D341Med (cell line): ENCODE measurements at regions not wholly inside any gene's neighbourhood (a gene's known extent, or its start where the extent isn't known, plus 50 kb on each side); places are given as distances from the start of the nearest gene placed in this dataset.

Experiments used
- DNase-seq: peaks from one replicate; pipeline ENCODE4 v3.0.0; 2012; ENCODE audit warnings: low spot score

DNA sequence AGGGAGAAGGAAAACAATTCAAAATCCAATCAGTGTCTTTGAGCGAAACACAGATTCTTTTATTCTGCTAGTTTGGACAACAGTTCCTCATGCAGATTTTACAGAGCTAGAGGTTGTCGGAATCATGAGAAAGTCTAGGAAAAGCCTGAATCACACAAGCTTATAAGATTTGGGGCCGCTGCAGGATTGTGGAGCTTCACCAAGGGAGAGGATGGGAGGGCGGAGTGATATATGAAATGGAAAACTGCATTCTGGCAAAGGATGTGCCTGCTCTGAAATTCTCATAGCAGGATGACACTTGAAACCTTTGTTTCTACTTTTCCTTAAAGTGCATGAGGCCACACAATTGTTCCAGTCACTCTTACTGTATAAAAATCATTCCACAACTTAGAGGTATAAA, 134.3 kb downstream of the OR2K2 start:
- DNase-seq = no peak

DNA sequence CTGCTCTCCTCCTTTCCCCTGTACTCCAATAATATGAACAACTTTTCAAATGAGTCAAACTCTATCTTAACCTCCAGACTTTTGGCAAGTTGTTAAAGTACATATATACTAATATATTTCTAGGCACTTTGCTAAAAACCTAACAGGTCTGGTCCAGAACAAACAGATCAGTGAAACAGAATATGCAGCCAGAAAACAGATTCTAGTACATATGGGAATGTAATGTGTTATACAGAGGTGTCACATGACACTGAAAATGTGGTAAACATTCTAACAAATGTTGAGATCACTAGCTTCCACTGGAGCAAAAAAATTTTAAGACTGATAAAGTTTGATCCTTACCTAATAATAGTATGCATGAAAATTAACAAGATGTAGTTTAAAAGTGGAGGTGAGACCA, 136.9 kb downstream of the OR2K2 start:
- DNase-seq = no peak

DNA sequence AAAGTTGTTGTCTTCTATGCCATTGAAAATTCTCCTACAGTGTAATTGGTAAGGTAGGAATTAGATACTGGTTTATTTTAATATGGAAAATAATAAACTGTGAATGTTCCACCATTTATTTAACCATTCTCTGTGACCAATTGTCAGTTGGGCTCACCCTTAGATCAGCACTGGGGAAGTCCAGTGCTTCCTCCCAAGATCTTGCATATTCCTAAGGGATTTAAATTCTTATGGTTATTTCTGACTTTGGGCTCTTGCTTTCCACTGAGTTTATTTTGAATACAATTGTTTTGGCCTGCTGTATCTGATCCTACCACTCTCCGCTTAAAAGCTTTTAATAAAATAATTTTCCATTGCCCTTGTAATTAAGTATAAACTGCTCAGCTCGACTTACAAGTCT, 137.4 kb downstream of the OR2K2 start:
- no peak for DNase-seq

DNA sequence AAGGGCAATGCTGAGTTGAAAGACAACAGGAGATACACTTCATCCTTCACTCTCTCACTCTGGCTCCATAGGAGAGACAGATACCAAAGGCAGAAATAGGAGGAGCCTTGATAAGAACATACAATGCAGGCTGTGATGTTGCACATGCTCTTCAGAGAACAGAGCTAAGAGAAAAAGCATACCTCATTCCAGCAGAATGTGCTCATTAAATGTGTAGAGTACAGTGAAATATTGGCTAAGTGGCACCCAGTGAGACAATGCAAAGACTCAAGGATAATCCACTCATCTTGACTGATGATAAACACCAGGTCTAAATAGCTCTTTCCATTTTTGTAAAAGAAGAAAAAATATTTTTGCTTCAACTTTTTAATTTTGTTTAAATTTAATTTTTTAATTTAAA, 139.7 kb downstream of the OR2K2 start:
- no peak for DNase-seq

DNA sequence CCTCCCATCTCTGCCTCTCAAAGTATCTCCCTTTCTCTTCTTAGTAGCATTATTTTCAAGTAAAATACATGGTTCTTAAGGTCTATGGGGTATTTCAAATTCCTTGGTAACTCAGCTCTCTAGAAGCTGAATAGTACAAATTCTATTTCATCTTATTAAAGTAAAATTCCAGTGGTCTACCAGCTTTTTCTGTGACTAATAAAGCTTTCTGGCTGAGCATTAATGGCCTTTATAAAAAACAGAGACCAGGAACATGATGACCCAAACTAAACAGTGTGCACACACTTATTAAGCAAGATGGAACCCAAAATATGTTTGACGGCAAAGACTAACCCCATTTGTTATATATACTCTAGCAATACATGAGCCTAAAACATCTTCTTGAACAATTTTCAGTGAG, 142.6 kb downstream of the OR2K2 start:
- DNase-seq = no peak

DNA sequence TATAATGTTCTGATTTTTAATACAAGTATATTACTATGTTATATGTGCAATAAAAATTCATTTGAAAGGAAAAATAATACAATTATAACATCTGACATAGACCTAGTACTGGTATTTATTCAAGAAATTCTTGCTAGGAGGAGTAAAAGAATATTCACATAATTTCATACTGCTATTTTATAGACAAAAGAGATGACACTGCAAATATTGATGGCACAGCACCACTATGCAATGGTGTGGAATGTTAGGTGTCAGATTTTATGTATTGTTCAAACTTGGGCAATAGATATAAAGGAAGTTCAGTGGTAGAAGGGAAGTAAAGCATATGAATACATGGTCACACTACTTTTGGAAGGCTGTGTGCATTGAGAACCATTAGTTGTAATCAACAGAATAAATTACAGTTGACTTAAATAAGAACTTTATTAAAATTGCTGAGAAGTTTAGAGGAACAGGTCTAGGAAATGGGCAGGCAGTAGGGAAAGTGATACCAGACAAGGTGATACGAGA, 143.9 kb downstream of the OR2K2 start:
- DNase-seq = no peak

DNA sequence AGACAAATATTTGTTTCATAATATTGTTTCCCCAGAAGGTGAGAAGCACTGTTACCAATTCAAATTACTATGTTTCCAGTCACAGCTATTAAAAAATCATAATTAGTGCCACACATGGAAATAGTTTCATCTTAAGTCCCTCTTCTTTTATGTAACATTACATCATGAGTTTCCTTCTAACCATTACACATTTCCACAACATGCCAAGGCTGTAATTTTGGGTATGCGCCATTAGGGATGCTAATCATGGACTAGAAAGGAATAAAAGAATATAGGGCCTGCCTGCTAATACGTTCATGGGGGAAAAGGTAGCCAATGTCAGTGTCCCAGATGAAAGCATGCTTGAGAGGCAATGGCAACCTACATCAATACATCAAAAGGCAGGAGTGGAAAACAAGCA, 142.5 kb upstream of the LPAR1 start:
- no peak for DNase-seq

DNA sequence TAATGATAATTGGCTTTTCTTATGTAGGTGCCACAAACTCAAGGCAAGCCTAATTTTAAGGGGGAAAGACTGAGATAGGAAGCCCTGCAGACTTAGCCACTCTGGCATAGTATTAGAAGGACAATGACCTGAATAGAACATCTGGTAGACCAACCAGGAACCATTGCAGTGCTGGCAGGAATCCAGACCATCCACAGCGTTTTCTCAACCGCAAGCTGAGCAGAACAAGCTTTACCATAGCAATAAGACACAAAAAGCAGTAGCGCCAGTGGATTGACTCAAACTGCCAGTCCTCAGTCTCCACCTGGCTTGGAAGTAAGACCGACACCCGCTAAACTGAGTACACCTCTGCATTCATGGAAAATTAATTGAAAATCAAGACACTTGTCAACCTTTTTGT, 141.3 kb upstream of the LPAR1 start:
- DNase-seq = no peak

DNA sequence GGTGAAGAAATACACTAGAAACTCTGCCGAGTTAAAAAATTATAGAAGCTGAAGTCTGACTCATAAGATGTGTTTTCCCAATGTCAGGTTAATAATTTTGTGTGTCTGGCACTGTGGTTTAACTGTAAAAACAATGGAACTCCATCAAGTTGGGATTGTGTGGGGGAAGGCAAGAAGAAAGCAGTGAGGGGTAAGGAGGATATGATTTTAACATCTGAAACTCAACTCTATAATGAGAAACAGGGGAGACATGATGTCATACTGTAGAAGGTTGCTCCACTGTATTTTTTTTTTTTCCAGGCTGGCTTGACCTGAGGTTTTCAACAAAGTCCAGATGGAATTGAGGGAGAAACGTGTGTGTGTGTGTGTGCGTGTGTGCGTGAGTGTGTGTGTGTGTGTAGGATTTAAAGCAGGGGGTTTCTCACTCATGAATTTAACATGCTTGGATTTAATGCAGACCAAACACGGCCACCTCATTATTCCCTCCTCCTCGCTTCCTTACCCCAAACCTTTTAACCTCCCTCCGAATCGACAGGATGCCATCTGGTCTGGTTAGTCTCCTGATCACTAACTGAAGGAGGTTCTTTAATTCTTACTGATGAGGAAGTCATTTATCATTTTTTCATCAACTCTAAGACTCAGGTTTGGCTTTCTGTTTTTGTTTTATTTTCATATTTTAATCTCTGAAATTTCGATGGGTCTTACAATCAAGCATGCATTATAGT, 140.2 kb upstream of the LPAR1 start:
- no peak for DNase-seq

DNA sequence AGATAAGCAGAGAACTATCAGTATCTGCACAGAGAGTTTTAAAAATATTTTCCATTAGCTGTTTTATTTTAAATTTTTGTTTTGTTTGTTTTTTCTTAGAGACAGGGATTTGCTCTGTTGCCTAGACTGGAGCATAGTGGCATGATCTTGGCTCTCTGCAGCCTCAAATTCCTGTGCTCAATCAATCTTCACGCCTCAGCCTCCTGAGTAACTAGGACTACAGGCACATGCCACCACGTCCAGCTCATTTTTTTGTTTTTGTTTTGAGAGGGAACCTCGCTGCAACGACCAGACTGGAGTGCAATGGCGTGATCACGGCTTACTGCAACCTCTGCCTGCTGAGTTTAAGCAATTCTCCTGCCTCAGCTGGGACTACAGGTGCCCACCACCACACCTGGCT, 138.2 kb upstream of the LPAR1 start:
- no peak for DNase-seq

DNA sequence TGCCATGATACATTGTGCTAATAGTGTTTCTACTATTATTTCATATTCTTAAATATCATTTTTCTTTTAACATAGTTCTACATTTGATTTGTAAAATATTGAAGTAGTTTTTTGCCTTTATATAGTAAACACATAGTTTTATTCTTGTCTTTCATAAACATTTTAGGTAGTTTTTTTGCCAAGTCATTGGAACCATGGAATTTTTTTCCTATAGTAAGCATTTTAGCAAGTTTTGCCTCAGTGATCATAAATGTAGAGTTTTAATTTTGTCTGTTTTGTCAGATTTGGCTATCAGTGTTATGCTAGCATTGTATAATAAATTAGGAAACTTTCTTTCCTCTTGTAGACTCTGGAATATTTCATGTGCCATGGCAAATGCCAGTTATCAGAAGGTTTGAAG, 137.1 kb upstream of the LPAR1 start:
- no peak for DNase-seq

DNA sequence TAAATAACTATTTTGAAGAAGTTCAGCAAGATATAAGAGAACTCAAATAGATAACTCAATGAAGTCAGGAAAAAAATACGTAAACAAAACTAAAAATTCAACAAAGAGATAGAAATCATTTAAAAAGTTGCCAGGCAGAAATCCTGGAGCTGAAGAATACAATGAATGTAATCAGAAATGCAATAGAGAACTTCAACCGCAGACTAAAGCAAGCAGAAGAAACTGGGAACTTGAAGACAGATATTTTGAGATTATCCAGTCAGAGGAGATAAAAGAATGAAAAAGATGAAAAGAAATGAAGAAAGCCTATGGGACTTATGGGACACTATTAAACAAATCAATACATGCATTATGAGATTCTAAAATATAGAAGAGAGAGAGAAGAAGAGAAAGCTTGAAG, 129.1 kb upstream of the LPAR1 start:
- no peak for DNase-seq

DNA sequence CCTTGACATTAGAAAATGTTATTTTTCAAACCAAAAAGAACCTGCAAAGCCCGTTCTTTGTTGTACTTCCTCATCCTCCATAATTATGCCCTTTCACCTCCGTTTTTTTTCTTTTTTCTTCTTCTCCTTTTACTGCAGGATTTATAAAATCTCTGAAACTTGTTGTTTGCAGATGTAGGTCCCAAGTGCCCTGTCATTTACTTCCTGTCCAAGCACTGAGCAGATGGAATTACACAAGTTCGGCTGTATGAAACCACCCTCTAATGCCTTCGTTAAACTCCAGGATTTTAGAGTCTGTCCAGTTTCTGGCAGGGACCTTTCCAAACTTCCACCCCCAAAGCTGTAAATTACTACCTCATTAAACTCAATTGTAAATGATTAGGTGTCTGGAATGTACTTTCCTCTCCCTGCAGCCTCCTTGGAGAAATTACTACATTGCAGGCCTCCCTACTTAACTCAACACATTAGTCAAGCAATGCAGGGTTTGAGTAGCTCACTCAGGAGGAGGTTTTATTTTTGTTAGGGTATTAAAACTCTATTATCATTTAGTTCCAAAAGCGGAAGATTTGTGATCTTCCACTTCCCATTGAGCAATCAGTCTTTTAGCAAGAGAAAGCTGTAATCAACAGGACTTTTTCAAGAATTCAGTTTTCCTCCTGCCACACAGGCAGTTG, 125.6 kb upstream of the LPAR1 start:
- DNase-seq = no peak

DNA sequence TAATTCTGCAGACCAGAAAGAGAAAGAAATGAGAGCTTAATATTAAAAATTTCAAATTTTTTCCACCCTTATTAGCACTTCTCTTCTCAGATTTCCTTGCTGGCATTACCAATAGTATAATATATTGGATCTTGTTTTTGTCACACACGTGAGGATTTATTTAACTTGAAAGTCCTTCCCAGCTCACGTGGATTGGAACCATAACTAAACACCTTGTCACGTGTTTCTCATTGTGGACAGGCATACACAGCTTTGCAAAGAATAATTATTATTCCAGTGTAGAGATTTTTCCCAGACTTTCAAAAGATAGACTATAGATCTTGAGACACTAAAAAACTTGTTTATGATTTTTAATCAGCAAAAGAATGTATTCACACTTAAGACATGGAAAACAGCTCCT, 123.8 kb upstream of the LPAR1 start:
- DNase-seq = no peak

DNA sequence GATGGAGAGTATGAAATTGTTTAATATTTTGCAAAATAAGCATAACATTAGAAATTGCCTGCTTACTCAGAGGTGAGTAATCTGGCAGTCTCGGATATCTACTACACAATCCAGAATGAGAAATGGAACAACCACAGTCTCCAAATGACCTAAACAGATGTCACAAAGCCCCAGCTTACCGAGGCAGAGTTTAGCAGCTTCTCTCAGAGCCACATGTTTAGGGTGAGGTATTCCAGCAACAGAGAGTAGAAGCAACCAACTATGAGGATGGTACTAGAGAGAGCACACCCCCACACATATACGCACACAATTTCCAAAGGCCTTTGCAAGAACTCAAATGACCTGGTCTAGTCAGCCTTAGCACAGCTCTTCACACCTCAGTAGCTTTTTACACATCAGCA, 122.7 kb upstream of the LPAR1 start:
- DNase-seq = no peak

DNA sequence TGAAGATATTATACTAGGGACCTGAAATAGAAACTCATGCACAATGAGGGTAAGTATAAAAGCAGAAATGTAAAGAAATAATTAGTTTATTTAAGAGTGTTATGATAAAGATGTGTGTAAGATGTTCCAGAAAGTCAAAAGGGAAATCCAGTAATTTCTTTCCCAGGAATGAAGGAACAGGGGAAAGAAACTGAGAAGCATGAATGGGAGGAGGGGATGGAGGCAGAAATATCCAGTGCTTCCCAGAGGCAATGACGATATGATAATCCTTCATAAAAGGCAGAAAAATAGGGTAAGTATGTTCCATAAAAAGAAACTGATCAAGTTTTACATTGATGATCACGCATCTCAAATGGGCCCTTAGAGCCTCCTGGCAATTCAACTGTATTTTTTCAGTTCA, 120.7 kb upstream of the LPAR1 start:
- DNase-seq = no peak

DNA sequence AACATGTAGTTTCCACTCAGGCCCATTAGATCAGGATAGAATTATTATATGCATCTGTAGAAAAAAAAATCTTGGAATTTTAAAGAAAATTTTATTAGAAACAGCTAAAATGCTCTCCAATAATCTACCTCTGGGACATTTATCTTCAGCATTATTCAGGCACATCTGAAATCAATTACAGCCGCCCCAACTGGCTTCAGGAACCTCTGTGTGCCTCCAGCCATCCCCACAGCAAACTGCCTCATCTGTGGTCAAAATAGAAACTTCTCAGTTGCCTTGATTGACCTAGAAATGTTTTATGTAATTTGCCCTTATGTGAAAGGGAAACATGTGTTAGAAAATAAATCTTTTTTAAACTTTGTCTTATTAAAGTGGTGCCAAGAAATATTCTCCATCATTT, 120.1 kb upstream of the LPAR1 start:
- no peak for DNase-seq

DNA sequence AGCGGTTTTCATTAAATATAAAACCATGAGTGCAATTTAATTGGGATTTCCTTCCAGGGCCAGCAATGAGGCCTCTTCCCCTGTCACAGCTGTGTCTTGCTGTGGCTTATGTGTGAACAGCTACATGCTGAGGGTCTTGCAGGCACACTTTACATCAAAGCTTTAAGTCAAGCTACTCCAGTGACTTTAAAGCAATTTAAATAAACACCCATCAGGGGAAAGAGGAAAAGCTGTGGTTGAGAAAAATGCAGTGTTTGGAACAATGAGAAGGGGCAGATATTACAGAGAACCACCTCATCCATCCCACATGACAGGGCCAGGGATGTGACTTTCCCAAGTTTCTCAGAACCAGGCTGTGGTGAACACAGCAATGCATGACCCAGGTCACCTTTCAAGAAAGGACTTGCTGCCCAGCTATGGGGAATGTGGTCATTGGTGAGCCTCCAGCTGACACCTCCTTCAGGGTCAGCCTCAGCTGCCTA, 115.9 kb upstream of the LPAR1 start:
- DNase-seq = no peak

DNA sequence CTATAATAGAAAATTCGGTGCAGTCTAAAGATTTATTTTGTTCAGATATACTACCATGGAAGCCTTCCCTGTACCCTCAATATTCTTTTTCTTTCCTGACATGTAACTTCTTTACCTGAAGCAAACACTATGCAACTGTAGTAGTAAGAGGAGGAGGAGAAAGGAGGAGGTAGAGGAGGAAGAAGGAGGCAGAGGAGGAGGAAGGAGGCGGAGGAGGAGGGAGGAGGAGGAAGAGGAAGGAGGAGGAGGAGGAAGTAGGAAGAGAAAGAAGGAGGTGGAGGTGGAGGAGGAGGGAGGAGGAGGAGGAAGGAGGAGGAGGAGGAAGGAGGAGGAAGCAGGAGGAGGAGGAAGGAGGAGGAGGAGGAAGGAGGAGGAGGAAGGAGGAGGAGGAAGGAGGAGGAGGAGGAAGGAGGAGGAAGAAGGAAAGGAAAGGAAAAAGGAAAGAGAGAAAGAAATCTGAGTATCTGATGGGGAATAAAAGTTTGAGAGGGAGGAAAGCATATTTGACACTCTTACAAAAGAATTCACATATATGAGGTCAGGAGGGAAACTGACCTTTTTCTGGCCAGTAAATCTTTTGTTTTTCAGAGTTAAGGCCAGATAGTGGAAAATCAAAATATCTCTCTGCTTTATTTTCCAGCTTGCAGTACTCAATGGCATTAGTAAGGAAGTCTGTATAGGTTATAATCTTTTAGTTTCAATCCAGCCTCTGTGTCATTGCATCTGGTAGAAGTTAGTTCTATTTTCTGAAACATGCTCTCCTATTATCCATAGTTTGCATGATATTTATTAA, 114.5 kb upstream of the LPAR1 start:
- DNase-seq = no peak

DNA sequence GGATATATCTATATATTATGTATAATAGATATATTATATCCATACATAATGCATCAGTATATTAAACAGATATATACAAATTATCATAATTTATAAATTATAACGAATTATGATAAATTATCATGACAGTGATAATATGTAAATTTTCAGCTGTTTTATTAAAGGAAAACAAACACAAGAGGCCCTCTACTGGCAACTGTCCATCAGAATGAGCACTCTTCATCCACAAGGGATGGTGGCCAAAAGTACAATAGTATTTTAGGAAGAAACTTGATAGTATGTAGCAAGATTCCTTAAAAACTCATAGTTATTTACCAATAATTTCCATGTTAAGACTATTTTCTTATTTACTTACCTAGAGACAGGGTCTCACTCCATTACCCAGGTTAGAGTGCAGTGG, 113.3 kb upstream of the LPAR1 start:
- DNase-seq = no peak

DNA sequence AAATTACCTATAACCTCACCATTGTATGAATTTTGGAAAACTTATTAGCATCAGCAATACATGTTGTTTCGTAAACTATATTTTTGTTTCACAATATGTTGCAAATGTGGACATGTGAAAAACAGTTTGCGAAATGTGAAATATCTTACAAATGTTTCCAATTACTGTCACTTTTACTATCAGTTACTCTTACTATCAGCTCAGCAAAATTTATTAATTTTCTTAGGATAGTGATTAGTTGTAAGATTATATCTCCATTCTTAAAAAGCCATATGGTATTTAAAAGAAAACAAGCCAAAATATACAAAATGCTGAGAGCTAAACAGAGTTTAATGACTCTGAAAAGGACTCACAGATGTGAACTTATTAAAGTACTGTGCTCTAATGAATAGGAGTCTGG, 111.9 kb upstream of the LPAR1 start:
- DNase-seq = no peak

DNA sequence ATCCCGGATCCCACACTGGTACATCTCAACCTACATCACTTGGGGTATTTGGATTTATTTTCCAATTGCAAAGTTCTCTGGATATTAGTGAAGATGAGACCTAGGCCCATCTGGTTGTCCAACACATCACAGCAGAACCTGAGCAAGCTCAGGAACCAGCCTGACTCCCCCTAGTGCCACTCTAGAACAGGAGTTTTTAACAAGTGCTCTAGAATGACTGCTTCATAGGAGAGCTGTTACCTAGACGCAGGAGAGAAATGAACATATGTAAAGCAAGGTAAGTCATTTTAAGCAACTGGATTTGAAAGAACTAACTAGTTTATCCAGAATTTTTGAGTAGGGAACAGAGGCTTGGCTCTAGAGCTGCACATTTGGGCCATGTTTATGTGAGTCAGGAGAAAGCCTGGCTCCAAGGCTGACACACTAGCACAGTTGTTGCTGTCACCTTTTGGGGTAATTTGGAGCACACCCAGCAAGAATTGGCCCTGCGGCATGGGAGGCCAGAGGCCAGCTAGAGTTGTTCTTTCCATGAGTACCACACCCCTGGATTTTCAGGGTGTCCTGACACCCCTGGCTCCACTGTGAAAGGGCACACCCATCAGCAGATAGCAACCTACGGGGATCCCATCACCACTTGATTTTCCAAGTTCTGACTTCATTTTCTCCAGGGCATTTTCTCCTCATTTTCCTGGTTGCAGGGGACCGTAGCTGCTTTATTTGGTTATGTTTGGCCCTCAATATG, 110.9 kb upstream of the LPAR1 start:
- DNase-seq = no peak
